VCaP (cell line): ENCODE measurements at regions not wholly inside any gene's neighbourhood (a gene's known extent, or its start where the extent isn't known, plus 50 kb on each side); places are given as distances from the start of the nearest gene placed in this dataset.

Experiments used
- H3K27ac ChIP-seq: fragments of 450-650 bp; 2 replicates; pipeline ENCODE4 v1.5.1; 2017
- CTCF ChIP-seq: fragments of 450-650 bp; conservative IDR thresholded peaks from 2 replicates; pipeline ENCODE4 v1.5.1; 2017; ENCODE audit warnings: mild to moderate bottlenecking, moderate library complexity

GRCh38 chr6:48881551-48881950, 581.5 kb downstream of the MMUT start:
- no peak for TF ChIP-seq CTCF
- no peak overlapping the region for H3K27ac ChIP-seq

- H3K27ac ChIP-seq, result no peak overlapping the region
These were observed 593.5 kb downstream of the MMUT start for GRCh38 chr6:48869595-48869994.

GRCh38 chr6:48866682-48867081, 596.4 kb downstream of the MMUT start:
- H3K27ac ChIP-seq, result no peak overlapping the region
- no peak for TF ChIP-seq CTCF

More at GRCh38 chr6:48869595-48869994, 593.5 kb downstream of the MMUT start:
- no peak for TF ChIP-seq CTCF

GRCh38 chr6:48860175-48860574, 602.9 kb downstream of the MMUT start:
- H3K27ac ChIP-seq, result no peak overlapping the region
- TF ChIP-seq CTCF, result no peak

- TF ChIP-seq CTCF, result no peak
- H3K27ac ChIP-seq, result no peak overlapping the region
These were observed 603.4 kb downstream of the MMUT start for GRCh38 chr6:48859562-48860123.

GRCh38 chr6:48845219-48845618, 617.8 kb downstream of the MMUT start:
- no peak for TF ChIP-seq CTCF

GRCh38 chr6:48844696-48845095, 618.4 kb downstream of the MMUT start:
- H3K27ac ChIP-seq, result no peak overlapping the region
- no peak for TF ChIP-seq CTCF

More at GRCh38 chr6:48845219-48845618, 617.8 kb downstream of the MMUT start:
- no peak overlapping the region for H3K27ac ChIP-seq

GRCh38 chr6:48840896-48841295, 622.2 kb downstream of the MMUT start:
- no peak for TF ChIP-seq CTCF
- H3K27ac ChIP-seq, result no peak overlapping the region
